Esophagus muscularis mucosa (tissue), 3 donors: ENCODE measurements at regions not wholly inside any gene's neighbourhood (a gene's known extent, or its start where the extent isn't known, plus 50 kb on each side); places are given as distances from the start of the nearest gene placed in this dataset.

Experiments
- CTCF ChIP-seq, 3 experiments: fragments of 200-600 bp in 2 of 3; fragments of 450-650 bp in 1 of 3; sonication (generic) in 2 of 3; IDR thresholded peaks; one replicate each; pipeline ENCODE4 v1.5.1; 2017 to 2019; ENCODE audit warnings: antibody characterized with exemption in 3 of 3, mild to moderate bottlenecking in 2 of 3, moderate library complexity in 1 of 3
- POLR2A ChIP-seq: fragments of 450-650 bp; IDR thresholded peaks from one replicate; pipeline ENCODE4 v1.6.1; 2017; ENCODE audit warnings: antibody characterized with exemption, moderate library complexity, mild to moderate bottlenecking, low read depth

- no peak for TF ChIP-seq POLR2A
- no peak for TF ChIP-seq CTCF (IDR thresholded peaks at IDR 0.05)
Measured at GRCh38 chr2:220980966-220981675, 591.0 kb downstream of the EPHA4 start.
